HL-60 (cell line): ENCODE measurements at regions not wholly inside any gene's neighbourhood (a gene's known extent, or its start where the extent isn't known, plus 50 kb on each side); places are given as distances from the start of the nearest gene placed in this dataset.

ENCODE experiments used
- CTCF ChIP-seq: IDR thresholded peaks from one replicate; pipeline ENCODE4 v1.5.1; 2011; ENCODE audit warnings: low read length, control low read depth, inconsistent platforms; ENCODE audit not compliant: insufficient read depth
- GABPA ChIP-seq: IDR thresholded peaks from 2 replicates; pipeline ENCODE4 v1.6.1; 2012; ENCODE audit warnings: low read depth
- POLR2AphosphoS5 ChIP-seq: IDR thresholded peaks from 2 replicates; pipeline ENCODE4 v1.6.1; 2012; ENCODE audit warnings: low read depth
- REST ChIP-seq: IDR thresholded peaks from 2 replicates; pipeline ENCODE4 v1.6.1; 2012; ENCODE audit warnings: low read depth; ENCODE audit not compliant: insufficient replicate concordance
- SPI1 ChIP-seq: IDR thresholded peaks from 2 replicates; pipeline ENCODE4 v1.6.1; 2012; ENCODE audit warnings: low read depth, mild to moderate bottlenecking, borderline replicate concordance

GRCh38 chr6:40845553-40845952, 193.5 kb downstream of the UNC5CL start:
- peak; percentile 56 for TF ChIP-seq CTCF
- TF ChIP-seq POLR2AphosphoS5, result no peak
- TF ChIP-seq REST, result no peak
- TF ChIP-seq SPI1, result no peak
- TF ChIP-seq GABPA, result no peak
